Mesodermal cell (in vitro differentiated cells): ENCODE measurements at regions not wholly inside any gene's neighbourhood (a gene's known extent, or its start where the extent isn't known, plus 50 kb on each side); places are given as distances from the start of the nearest gene placed in this dataset.

Experiments
- H3K27ac ChIP-seq: 2 replicates; pipeline ENCODE4 v1.7.0; 2013; ENCODE audit warnings: mild to moderate bottlenecking, low read depth, low read length, moderate library complexity; ENCODE audit not compliant: severe bottlenecking
- H3K36me3 ChIP-seq: 2 replicates; pipeline ENCODE4 v1.7.1; 2013; ENCODE audit warnings: mild to moderate bottlenecking, low read length, moderate library complexity; ENCODE audit not compliant: control insufficient read depth, insufficient read depth
- H3K4me1 ChIP-seq: one replicate; pipeline ENCODE4 v1.7.1; 2013; ENCODE audit warnings: mild to moderate bottlenecking, low read length; ENCODE audit not compliant: insufficient read depth, control insufficient read depth, poor library complexity, severe bottlenecking
- H3K4me3 ChIP-seq: 2 replicates; pipeline ENCODE4 v1.7.0; 2013; ENCODE audit warnings: low read length, control low read depth, mild to moderate bottlenecking; ENCODE audit not compliant: insufficient read depth, poor library complexity, severe bottlenecking; ENCODE audit errors: extremely low read depth
- H3K9me3 ChIP-seq: 2 replicates; pipeline ENCODE4 v1.7.1; 2013; ENCODE audit warnings: mild to moderate bottlenecking, low read length, moderate library complexity; ENCODE audit not compliant: control insufficient read depth
- WGBS, 2 experiments: methylation state at CpG; one replicate each; pipeline ENCODE4 v1.1.5; 2013; ENCODE audit warnings: missing lambda C conversion rate in 2 of 2; ENCODE audit not compliant: insufficient coverage in 2 of 2; 5-methylcytosine and 5-hydroxymethylcytosine counted together

DNA sequence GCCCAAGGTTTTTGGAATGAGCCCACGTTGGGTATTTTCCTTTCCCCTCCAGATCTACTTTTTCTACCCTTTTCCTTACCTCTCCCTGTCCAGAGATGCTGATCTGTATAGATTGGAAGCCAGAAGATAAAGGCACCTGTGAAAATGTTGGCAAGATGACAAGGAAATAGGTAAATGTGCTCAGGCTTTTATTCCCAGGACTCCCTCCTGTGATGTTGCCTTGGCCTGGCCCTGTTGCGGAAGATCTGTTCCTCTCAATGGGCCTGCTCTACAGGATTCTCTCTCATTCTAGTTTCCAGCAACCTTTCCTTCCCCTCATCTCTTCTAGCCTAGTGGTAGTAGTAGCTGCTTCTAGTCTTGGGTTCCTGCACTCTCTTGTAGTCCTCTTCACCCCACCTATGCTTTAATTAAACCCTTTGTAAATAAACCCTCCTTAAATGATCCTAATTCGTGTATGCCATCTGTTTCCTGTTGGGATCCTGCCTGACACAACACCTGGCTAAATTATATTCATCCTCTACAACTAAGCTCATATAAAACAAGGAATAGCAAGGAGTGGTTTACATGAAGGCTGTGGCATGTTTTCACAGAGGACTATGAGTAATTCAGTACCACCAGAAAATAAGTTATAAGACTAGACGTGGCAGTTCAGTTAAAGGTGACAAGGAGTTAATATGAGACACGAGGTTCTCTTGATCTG lies 95.7 kb upstream of the MAOA start:
- 100% methylated on average over 1 of the region's 5 CpGs; no CpG with 5 or more reads in 1 of the 2 experiments for WGBS, 2 experiments
- Histone ChIP-seq H3K27ac (no peak overlapping the region), H3K4me3 (no peak overlapping the region), H3K36me3 (no peaks in the 10 kb centered on the region), H3K4me1 (peaks cover 4% of the 10 kb centered on the region), H3K9me3 (no peaks in the 10 kb centered on the region)

DNA sequence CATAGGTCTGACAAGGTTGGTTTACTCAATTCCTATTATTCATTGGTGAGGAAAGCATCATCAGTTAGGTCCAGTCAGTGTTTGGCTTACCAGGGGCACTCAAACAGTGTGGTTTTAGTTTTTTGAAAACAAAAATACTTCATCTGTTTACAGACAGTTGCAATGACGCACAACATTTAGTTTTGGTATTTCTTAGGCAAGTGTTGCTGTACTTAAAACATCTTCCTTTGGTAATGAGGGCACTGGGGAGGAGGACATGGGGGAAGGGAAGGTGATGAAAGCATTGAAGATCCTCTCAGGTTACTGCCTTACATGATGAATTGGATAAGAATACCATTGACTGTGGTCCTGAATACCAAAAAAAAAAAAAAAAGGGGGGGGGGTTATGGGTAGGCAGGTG lies 93.7 kb upstream of the MAOA start:
- no peak overlapping the region for H3K27ac ChIP-seq
- no peaks in the 10 kb centered on the region for H3K36me3 ChIP-seq
- H3K4me1 ChIP-seq: peaks cover 2% of the 10 kb centered on the region
- H3K4me3 ChIP-seq: no peak overlapping the region
- WGBS, 2 experiments: no CpG with 5 or more reads among the region's 1 CpG
- H3K9me3 ChIP-seq: no peaks in the 10 kb centered on the region

DNA sequence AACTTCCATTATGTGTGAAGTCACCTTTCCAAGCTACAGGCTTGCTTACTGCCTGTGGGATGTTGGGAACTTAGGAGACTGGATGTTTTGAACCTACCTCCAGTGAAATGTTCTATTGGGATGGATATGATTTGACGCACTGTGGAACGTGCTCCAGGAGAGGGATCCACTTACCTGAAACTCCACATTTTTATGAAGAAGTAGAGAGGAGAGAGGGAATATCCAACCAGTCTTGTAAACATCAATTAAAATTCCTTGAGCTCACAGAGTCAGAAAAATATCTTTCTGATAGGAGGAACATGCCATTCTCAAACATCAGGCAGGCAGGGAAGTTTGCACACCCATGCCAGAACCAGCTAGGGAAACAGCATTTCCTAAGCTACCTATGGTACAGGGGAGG lies 91.1 kb upstream of the MAOA start:
- no peak overlapping the region for H3K27ac ChIP-seq
- no CpG with 5 or more reads among the region's 2 CpGs for WGBS, 2 experiments
- H3K4me3 ChIP-seq: no peak overlapping the region
- no peaks in the 10 kb centered on the region for H3K4me1 ChIP-seq
- H3K9me3 ChIP-seq: no peaks in the 10 kb centered on the region
- no peaks in the 10 kb centered on the region for H3K36me3 ChIP-seq

DNA sequence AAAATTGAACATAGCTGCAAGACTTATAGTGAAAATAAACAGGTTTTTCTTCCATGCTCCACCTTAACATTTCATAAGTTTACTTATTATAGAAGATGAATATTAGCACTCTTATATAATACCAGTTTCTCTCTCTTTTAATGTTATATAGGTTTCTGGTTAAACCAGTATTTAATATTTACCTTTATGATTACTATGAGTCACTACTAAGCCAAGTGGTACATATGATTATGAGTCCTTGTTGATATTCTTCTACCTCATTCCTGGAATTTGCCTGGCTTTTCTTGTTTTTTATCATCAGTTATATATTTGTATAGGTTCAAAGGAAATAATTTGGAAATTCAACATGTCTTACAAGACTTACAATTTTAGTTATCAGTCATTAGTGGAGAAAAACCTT lies 89.9 kb upstream of the MAOA start:
- Histone ChIP-seq H3K9me3 (no peaks in the 10 kb centered on the region), H3K27ac (no peak overlapping the region), H3K4me3 (no peak overlapping the region), H3K36me3 (no peaks in the 10 kb centered on the region), H3K4me1 (no peaks in the 10 kb centered on the region)

DNA sequence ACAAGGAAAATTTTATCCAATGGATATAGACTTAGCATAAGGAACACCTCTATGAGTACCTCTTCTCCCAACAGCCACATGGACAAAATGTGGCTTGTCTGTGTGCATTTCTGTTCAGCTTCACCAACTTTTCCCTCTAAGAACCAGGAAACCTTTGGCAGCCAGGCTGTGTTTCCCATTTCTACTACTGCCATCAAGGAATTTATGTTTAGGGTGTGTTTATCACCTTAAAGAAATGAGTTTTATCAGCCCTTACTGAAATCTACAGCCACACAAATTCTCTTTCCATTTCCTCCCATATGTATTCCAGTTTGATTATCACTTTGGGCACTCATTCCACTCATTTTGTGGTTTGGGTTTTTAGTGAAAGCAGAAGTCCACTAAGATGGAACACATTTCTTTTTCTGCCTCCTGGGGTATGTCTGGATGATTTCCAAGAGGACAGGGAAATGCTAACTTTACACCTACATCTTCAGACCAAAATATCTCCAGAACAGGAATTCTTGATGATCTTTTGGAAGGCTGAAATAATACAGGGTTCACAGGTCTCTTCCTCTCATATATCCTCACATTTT lies 82.6 kb upstream of the MAOA start:
- H3K36me3 ChIP-seq: no peaks in the 10 kb centered on the region
- no peaks in the 10 kb centered on the region for H3K4me1 ChIP-seq
- H3K27ac ChIP-seq: no peak overlapping the region
- no peak overlapping the region for H3K4me3 ChIP-seq
- no peaks in the 10 kb centered on the region for H3K9me3 ChIP-seq

DNA sequence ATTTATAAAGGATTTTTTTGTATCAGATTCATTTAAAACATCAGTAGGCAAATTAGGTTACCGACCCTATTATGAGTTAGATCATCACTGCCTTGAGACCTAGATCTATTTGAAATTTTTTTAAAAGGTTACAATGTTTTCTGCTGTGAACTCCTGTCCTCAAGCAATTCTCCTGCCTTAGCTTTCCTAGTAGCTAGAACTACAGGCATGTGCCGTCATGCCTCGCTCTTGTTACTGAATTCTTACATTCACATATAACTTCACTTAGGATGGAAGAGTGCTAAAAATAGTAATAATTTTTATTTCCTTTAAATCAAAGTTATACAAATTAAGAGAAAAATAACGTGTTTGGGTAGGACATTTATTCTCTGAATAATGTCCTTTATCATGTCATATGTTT lies 75.5 kb upstream of the MAOA start:
- no peaks in the 10 kb centered on the region for H3K4me1 ChIP-seq
- no CpG with 5 or more reads among the region's 4 CpGs for WGBS, 2 experiments
- no peak overlapping the region for H3K27ac ChIP-seq
- H3K9me3 ChIP-seq: no peaks in the 10 kb centered on the region
- no peaks in the 10 kb centered on the region for H3K36me3 ChIP-seq
- no peak overlapping the region for H3K4me3 ChIP-seq

DNA sequence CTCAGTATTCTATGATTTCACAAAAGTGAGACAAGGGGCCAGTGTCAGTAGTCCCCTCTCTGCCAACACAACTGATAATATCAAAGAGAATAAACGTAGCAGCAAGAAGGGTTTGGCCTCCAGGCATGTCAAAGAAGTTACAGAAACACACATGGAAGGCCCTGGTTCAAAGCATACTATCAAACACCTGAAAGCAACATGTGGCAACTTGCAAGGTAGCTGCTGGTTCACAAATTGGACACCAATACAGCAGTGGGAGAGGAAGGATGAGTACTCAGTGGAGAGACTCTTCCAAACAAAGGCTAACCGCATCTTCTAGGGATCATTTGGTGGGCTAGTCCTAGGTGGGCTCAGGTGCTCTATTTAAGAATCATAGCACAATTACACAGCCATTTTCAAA lies 74.9 kb upstream of the MAOA start:
- Histone ChIP-seq H3K27ac (no peak overlapping the region), H3K4me3 (no peak overlapping the region), H3K4me1 (no peaks in the 10 kb centered on the region), H3K9me3 (no peaks in the 10 kb centered on the region), H3K36me3 (no peaks in the 10 kb centered on the region)
- WGBS, 2 experiments: 80 to 100% methylated on average over 1 of the region's 2 CpGs

DNA sequence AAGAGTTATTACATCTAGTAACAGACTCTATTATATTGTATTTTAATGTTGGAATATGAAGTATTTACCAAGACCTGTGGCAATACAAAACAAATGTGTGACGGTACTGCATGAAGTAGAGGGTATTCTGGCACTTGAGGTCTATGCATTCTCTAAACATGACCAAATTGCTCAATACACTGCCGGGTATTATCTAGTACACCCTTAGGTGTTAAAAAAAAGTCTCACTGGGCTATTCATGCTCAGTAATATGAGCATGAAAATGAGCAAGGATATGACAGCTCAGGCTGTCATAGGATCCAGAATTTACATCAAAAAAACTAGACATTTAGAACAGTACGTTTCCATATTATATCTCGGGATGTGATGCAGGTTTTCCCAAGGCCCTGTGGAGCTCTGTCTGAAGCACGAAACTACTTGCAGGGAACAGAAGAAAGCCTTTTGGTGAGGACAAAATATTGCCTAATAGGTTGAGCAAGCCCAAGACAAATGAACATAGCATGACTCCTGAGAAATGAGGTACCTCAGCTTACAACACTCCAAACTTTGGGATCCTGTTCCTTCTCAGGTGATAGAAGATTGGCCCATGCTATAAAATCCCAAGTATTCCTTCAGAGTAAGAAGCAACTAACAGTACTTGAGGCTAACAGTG lies 74.1 kb upstream of the MAOA start:
- Histone ChIP-seq H3K9me3 (no peaks in the 10 kb centered on the region), H3K27ac (no peak overlapping the region), H3K4me1 (no peaks in the 10 kb centered on the region), H3K4me3 (no peak overlapping the region), H3K36me3 (no peaks in the 10 kb centered on the region)
- WGBS, 2 experiments: 100% methylated on average over 1 to 2 of the region's 5 CpGs

DNA sequence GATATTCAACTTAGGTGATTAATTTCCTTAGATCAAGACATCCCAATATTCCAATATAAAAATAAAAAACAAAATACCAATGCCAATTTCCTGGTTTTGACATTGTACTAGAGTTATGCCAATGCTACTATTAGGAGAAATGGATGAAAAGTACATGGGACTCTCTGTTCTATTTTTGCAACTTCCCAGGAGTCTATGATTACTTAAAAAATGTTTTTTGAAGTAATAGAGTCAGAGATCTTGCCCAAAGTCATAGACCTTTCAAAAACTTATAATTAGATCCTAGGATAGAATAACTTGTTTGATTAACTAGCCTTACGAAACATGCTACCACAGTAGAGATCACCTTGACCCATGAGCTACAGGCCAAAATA lies 73.6 kb upstream of the MAOA start:
- no CpG with 5 or more reads among the region's 1 CpG for WGBS, 2 experiments
- H3K4me1 ChIP-seq: no peaks in the 10 kb centered on the region

DNA sequence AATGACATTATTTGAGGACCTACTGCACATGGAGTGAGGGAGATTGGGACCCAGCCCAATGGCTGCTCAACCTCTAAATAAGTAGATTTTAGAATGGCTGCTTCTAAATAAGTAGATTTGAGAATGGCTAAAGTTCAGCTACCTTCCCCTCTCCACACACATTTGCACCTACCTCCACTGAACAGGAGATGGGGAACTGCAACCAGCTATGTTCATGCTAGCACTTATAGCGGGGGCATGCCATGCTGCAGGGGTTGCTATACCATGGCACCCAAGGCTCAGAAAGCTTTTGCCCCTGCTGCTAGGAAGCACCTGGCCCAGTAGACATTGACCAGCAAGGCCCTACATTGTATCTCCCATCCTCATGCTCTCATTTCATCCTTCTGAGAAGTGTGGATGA lies 70.2 kb upstream of the MAOA start:
- WGBS, 2 experiments: 100% methylated on average over 1 of the region's 1 CpG; no CpG with 5 or more reads in 1 of the 2 experiments
- H3K9me3 ChIP-seq: no peaks in the 10 kb centered on the region

More for the DNA sequence above, 73.6 kb upstream of the MAOA start:
- Histone ChIP-seq H3K27ac (no peak overlapping the region), H3K9me3 (no peaks in the 10 kb centered on the region), H3K36me3 (no peaks in the 10 kb centered on the region), H3K4me3 (no peak overlapping the region)

DNA sequence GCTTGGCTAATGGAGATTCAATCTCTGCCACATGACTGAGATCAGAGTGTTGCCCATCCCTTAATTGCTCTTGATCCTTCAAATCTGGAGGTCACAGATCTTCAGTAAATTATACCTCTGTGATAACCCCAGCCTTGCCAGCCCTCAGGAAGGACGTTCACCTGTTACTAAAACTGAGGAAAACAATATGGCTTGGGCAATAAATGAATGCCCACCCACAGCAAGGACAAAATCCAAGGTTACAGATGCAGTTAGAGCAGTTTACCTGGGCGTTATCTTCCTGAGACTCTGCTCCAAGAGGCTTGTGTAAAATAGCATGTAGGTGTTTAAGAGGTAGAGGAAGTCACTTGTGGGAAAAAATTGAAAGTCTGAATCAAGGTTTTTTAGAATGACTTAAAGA lies 69.3 kb upstream of the MAOA start:
- Histone ChIP-seq H3K36me3 (no peaks in the 10 kb centered on the region), H3K9me3 (no peaks in the 10 kb centered on the region), H3K27ac (no peak overlapping the region), H3K4me3 (no peak overlapping the region), H3K4me1 (no peaks in the 10 kb centered on the region)
- WGBS, 2 experiments: 60% methylated on average over 1 of the region's 2 CpGs; no CpG with 5 or more reads in 1 of the 2 experiments

More for the DNA sequence above, 70.2 kb upstream of the MAOA start:
- Histone ChIP-seq H3K27ac (no peak overlapping the region), H3K36me3 (no peaks in the 10 kb centered on the region), H3K4me1 (no peaks in the 10 kb centered on the region), H3K4me3 (no peak overlapping the region)
